Choroid plexus epithelial cell (primary cell): ENCODE measurements at regions not wholly inside any gene's neighbourhood (a gene's known extent, or its start where the extent isn't known, plus 50 kb on each side); places are given as distances from the start of the nearest gene placed in this dataset.

Experiments used
- DNase-seq: peaks from one replicate; pipeline ENCODE4 v3.0.0-alpha.2; 2010; ENCODE audit warnings: low read depth
- H3K4me3 ChIP-seq: 2 replicates; pipeline ENCODE4 v1.5.1; 2011; ENCODE audit warnings: low read depth, mild to moderate bottlenecking, control low read depth, low read length, moderate library complexity
- TF ChIP-seq, protein P1 (sequence below): conservative IDR thresholded peaks from 2 replicates; pipeline ENCODE4 v1.5.1; 2011; ENCODE audit warnings: low read depth, mild to moderate bottlenecking, control low read depth, inconsistent platforms, low read length, moderate library complexity

DNA sequence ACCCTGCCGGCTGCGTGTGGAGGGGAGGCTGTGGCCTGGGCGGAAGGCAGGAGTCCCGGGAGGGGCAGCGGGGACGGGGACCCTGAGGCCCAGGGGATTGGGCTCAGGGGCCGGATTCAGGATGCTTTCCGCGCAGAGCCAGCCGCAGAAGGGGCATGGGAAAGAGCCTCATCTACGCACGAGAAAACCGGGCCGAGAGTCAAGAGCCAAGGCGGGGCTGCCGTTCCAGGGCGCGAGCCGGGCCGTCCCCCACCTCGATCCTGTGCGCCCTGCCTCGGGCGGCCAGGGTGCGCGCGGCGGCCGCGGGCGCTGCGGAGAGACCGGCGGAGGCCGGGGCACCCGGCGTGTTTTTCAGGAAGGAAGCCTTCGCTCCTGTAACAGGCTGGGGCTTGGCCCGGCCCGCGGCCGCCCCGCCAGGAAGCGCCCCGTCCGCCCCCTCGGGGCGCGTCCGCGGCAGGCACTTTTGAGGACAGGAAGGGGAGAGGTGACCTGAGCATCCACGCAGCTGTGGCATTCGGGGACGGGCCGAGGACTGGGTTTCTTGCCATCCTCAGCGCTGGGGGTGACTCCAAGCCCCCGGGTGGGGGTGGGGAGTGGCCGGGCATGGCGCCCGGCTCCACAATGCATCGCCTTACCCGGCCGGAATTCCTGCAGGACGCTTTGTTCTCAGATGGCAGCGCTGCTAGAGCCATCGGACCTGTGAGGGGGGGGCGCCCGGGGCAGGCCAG is 62.3 kb upstream of the GATA2 start:
- no peak for DNase-seq
- TF ChIP-seq, protein P1, sequence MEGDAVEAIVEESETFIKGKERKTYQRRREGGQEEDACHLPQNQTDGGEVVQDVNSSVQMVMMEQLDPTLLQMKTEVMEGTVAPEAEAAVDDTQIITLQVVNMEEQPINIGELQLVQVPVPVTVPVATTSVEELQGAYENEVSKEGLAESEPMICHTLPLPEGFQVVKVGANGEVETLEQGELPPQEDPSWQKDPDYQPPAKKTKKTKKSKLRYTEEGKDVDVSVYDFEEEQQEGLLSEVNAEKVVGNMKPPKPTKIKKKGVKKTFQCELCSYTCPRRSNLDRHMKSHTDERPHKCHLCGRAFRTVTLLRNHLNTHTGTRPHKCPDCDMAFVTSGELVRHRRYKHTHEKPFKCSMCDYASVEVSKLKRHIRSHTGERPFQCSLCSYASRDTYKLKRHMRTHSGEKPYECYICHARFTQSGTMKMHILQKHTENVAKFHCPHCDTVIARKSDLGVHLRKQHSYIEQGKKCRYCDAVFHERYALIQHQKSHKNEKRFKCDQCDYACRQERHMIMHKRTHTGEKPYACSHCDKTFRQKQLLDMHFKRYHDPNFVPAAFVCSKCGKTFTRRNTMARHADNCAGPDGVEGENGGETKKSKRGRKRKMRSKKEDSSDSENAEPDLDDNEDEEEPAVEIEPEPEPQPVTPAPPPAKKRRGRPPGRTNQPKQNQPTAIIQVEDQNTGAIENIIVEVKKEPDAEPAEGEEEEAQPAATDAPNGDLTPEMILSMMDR = no peak
- H3K4me3 ChIP-seq = no peak overlapping the region

DNA sequence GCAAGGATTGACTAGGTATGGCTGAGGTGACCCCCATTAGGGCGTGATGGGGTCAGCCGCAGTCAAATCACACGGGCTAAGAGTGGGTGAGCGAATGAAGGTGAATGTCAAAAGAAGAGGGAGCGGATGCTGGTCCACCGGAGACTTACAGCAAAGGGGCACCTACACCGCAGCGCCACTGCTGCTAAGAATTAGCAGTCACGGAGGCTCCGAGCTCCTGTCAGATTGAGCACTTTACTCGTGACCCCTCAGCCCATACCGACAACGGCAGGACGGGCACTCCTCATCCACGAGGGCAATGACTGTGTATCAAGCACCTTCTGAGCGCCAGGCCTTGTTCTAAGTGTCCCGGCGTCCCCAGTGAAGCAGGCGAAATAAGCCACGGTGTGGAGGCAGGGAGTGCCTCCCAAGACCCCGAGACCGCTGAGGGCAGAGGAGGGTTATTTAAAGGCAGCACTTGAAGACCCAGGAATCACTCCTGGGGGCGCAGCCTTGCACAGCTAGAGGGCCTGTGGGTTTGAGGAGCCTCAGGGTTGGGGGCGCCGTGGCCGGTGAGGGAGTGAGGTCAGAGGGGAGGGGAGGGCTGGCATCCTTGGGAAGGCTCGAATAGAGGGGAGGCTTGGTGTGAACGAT is 61.6 kb upstream of the GATA2 start:
- no peak overlapping the region for H3K4me3 ChIP-seq
- TF ChIP-seq, protein P1 = no peak
- no peak for DNase-seq

DNA sequence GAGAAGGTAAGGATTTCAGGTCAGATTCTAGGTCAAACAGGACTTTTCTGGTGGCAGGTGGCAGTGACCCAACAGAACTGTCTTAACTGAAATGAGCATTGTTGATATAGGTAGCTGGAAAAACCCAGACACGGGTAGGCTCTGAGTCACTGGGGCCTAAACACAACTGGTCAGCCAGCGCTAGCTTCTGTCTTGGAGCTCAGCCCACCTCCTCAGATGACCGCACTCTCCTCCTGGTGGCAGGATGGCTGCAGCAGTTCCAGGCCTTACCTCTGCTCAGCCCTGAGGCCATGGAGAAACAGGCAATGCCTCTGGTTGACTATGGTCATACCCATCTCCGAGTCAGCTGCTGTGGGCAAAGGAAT is 61.1 kb upstream of the GATA2 start:
- peak; percentile 55 for DNase-seq
- TF ChIP-seq, protein P1 = peak; percentile 35
- H3K4me3 ChIP-seq = no peak overlapping the region

DNA sequence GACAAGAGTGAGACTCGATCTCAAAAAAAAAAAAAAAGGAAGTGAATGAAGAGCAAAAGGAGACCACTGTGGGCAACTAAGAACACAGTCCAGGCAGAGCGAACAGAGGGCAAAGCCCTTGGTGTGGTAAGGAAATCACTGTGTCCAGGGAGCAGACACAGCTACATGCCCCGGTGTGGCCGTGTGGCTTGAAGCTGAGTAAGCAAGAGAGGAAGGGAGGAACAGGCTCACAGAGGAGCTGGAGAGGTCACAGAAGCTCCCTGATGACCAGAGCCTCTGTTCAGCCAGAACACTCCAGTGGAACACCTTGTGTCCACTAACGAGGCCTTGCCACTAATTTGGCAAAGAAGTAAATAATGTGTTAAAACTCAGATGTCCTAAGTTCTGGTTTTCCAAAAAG is 60.6 kb upstream of the GATA2 start:
- TF ChIP-seq, protein P1 = no peak
- DNase-seq = no peak
- H3K4me3 ChIP-seq = no peak overlapping the region

DNA sequence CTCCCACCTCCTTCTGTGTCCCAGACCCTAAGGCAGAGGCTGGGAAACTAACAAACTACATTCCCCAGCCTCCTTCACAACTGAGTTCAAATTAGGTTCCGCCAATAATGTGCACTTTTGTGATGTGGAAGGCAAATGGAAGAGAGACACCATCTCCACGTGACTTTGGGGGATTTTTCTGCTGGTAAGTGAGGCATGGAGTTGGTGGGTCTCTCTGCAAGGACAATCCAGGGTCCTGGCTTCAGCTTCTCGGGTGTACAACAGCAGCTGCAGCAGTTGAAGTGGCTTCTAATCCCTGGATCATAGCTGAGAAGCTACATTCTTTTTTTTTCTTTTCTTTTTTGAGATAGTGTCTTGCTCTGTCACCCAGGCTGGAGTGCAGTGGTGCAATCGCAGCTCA is 58.9 kb upstream of the GATA2 start:
- peak; percentile 37 for DNase-seq
- TF ChIP-seq, protein P1 = no peak
- H3K4me3 ChIP-seq = no peak overlapping the region

DNA sequence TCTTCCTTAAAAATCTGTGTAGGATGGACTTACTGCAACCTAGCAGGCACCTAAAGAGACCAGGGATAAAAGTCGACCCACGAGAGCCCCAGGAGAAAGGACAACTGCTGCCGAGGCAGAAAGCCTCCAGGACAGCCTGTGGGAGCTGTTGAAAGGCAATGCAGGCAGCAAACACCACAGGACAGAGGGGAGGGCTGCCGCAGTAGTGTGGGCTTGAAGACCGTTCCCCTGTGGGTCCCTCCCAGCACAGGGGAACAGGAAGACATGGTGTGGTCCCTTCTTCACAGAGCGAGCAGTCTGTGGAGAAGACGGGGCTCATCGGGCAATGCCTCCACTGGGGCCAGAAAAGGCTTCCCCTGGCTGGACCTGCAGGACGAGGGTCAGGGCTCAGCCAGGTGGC is 58.5 kb upstream of the GATA2 start:
- DNase-seq = no peak
- no peak overlapping the region for H3K4me3 ChIP-seq

More for the DNA sequence above, 58.5 kb upstream of the GATA2 start:
- TF ChIP-seq, protein P1 = no peak
